GM19463 (cell line): ENCODE measurements at regions not wholly inside any gene's neighbourhood (a gene's known extent, or its start where the extent isn't known, plus 50 kb on each side); places are given as distances from the start of the nearest gene placed in this dataset.
"Not testable (repeated sequence)": the region's sequence is repeated elsewhere in the genome, so short reads cannot be mapped to it uniquely, and the experiment has no call there.

ENCODE experiments used
- ATAC-seq: cut with Tn5 transposase; IDR thresholded peaks from one replicate; pipeline ENCODE4 v1.9.1; 2021; ENCODE audit warnings: mild to moderate bottlenecking, moderate library complexity; ENCODE audit not compliant: unreplicated experiment

- no peak for ATAC-seq
Measured at GRCh38 chr5:175347931-175348330, 96.1 kb downstream of the DRD1 start.

- no peak for ATAC-seq
Measured at GRCh38 chr5:175347027-175347426, 97.0 kb downstream of the DRD1 start.

- no peak for ATAC-seq
Measured at GRCh38 chr5:175344331-175345195, 99.4 kb downstream of the DRD1 start.

- no peak for ATAC-seq
Measured at GRCh38 chr5:175343308-175343707, 100.7 kb downstream of the DRD1 start.

- no peak for ATAC-seq
Measured at GRCh38 chr5:175340180-175340579, 103.8 kb downstream of the DRD1 start.

GRCh38 chr5:175337680-175338079, 106.3 kb downstream of the DRD1 start:
- ATAC-seq: no peak

- ATAC-seq: no peak
Measured at GRCh38 chr5:175336781-175337180, 107.2 kb downstream of the DRD1 start.

- no peak for ATAC-seq
Measured at GRCh38 chr5:175335691-175336090, 108.3 kb downstream of the DRD1 start.

- ATAC-seq: not testable (repeated sequence)
Measured at GRCh38 chr5:175331173-175332036, 112.6 kb downstream of the DRD1 start.

GRCh38 chr5:175329976-175330375, 114.0 kb downstream of the DRD1 start:
- no peak for ATAC-seq

- ATAC-seq: no peak
Measured at GRCh38 chr5:175328687-175329086, 115.3 kb downstream of the DRD1 start.

GRCh38 chr5:175328176-175328575, 115.8 kb downstream of the DRD1 start:
- no peak for ATAC-seq

GRCh38 chr5:175325681-175326080, 118.3 kb downstream of the DRD1 start:
- ATAC-seq: no peak

- ATAC-seq: no peak
Measured at GRCh38 chr5:175321927-175322532, 122.0 kb downstream of the DRD1 start.

- no peak for ATAC-seq
Measured at GRCh38 chr5:175319199-175319598, 124.8 kb downstream of the DRD1 start.

- ATAC-seq: no peak
Measured at GRCh38 chr5:175317872-175318271, 126.1 kb downstream of the DRD1 start.

- no peak for ATAC-seq
Measured at GRCh38 chr5:175309218-175309810, 134.7 kb downstream of the DRD1 start.

- no peak for ATAC-seq
Measured at GRCh38 chr5:175308701-175309100, 135.3 kb downstream of the DRD1 start.

- ATAC-seq: no peak
Measured at GRCh38 chr5:175306381-175306780, 137.6 kb downstream of the DRD1 start.

- ATAC-seq: no peak
Measured at GRCh38 chr5:175305251-175305650, 138.7 kb downstream of the DRD1 start.

- ATAC-seq: no peak
Measured at GRCh38 chr5:175290379-175290778, 153.6 kb downstream of the DRD1 start.
